Left ventricle myocardium inferior (tissue), 1 donor: ENCODE measurements at regions not wholly inside any gene's neighbourhood (a gene's known extent, or its start where the extent isn't known, plus 50 kb on each side); places are given as distances from the start of the nearest gene placed in this dataset.
"Not testable (repeated sequence)": the region's sequence is repeated elsewhere in the genome, so short reads cannot be mapped to it uniquely, and the experiment has no call there.

ENCODE experiments used
- DNase-seq: peaks from one replicate; pipeline ENCODE4 v3.0.0-alpha.2; 2020
- H3K27ac ChIP-seq: fragments of 200-600 bp; replicated peaks from 2 replicates; pipeline ENCODE4 v1.8.0; 2021
- H3K27me3 ChIP-seq: fragments of 200-600 bp; 2 replicates; pipeline ENCODE4 v1.8.0; 2021; ENCODE audit warnings: low read depth
- H3K36me3 ChIP-seq: fragments of 200-600 bp; 2 replicates; pipeline ENCODE4 v1.8.0; 2021
- H3K4me1 ChIP-seq: fragments of 200-600 bp; 2 replicates; pipeline ENCODE4 v1.8.0; 2021
- H3K4me3 ChIP-seq: fragments of 200-600 bp; 2 replicates; pipeline ENCODE4 v1.8.0; 2021; ENCODE audit warnings: mild to moderate bottlenecking, moderate library complexity
- H3K9me3 ChIP-seq: fragments of 200-600 bp; replicated peaks from 2 replicates; pipeline ENCODE4 v1.8.0; 2021
- CTCF ChIP-seq: fragments of 200-600 bp; IDR thresholded peaks from 2 replicates; pipeline ENCODE4 v1.8.0; 2021; ENCODE audit warnings: antibody characterized with exemption, mild to moderate bottlenecking, borderline replicate concordance
- intact Hi-C: fragments of 100-400 bp; cut with micrococcal nuclease; formaldehyde crosslinking; loops from one replicate; pipeline ENCODE4 v1.11.0; 2022
- donor health status: DM: no; HTN: yes; CAD: no; lungs with severe emphysema.

- H3K27me3 ChIP-seq, intact Hi-C loops, H3K9me3 ChIP-seq: not testable (repeated sequence)
- DNase-seq, result peak; percentile 69
- Histone ChIP-seq H3K36me3 (peaks cover 16% of the 10 kb centered on the region), H3K4me1 (peaks cover 65% of the 10 kb centered on the region), H3K27ac (peak overlapping the region; percentile 93), H3K4me3 (peak overlapping the region; percentile 80)
These were observed 136.0 kb downstream of the FOXD4L6 start for GRCh38 chr9:40992472-40992821.

- Histone ChIP-seq H3K4me3 (peak overlapping the region; percentile 80), H3K4me1 (peaks cover 60% of the 10 kb centered on the region), H3K27ac (peak overlapping the region; percentile 93), H3K36me3 (peaks cover 16% of the 10 kb centered on the region)
- DNase-seq, result peak; percentile 98
- H3K27me3 ChIP-seq, H3K9me3 ChIP-seq, intact Hi-C loops: not testable (repeated sequence)
- TF ChIP-seq CTCF, result peak; percentile 98
These were observed 136.6 kb downstream of the FOXD4L6 start for GRCh38 chr9:40991741-40992471.

- Histone ChIP-seq H3K4me3 (peak overlapping the region; percentile 80), H3K36me3 (peaks cover 16% of the 10 kb centered on the region), H3K27ac (peak overlapping the region; percentile 93), H3K4me1 (peaks cover 53% of the 10 kb centered on the region)
- H3K27me3 ChIP-seq, H3K9me3 ChIP-seq, DNase-seq, intact Hi-C loops: not testable (repeated sequence)
These were observed 137.3 kb downstream of the FOXD4L6 start for GRCh38 chr9:40991100-40991740.

- H3K36me3 ChIP-seq, DNase-seq, H3K27ac ChIP-seq, H3K4me3 ChIP-seq, H3K27me3 ChIP-seq, intact Hi-C loops: not testable (repeated sequence)
- peaks cover 12% of the 10 kb centered on the region for H3K4me1 ChIP-seq
- peaks cover 19% of the 10 kb centered on the region for H3K9me3 ChIP-seq
These were observed 142.1 kb downstream of the FOXD4L6 start for GRCh38 chr9:40986332-40986731.

GRCh38 chr9:40975351-40975750 lies 153.1 kb downstream of the FOXD4L6 start:
- H3K4me3 ChIP-seq, H3K9me3 ChIP-seq, H3K4me1 ChIP-seq, intact Hi-C loops, DNase-seq, H3K27ac ChIP-seq, H3K27me3 ChIP-seq, H3K36me3 ChIP-seq: not testable (repeated sequence)

GRCh38 chr9:40974912-40975311 lies 153.6 kb downstream of the FOXD4L6 start:
- H3K4me3 ChIP-seq, H3K36me3 ChIP-seq, intact Hi-C loops, DNase-seq, H3K27ac ChIP-seq, H3K9me3 ChIP-seq, H3K27me3 ChIP-seq, H3K4me1 ChIP-seq: not testable (repeated sequence)

- intact Hi-C loops, result not testable (repeated sequence)
These were observed 156.7 kb downstream of the FOXD4L6 start for GRCh38 chr9:40971773-40972172.

GRCh38 chr9:40970340-40970739 lies 158.1 kb downstream of the FOXD4L6 start:
- H3K4me1 ChIP-seq, H3K36me3 ChIP-seq, H3K4me3 ChIP-seq, H3K27me3 ChIP-seq, intact Hi-C loops, H3K9me3 ChIP-seq, H3K27ac ChIP-seq, DNase-seq: not testable (repeated sequence)
- peak; percentile 57 for TF ChIP-seq CTCF

More at GRCh38 chr9:40971773-40972172, 156.7 kb downstream of the FOXD4L6 start:
- not testable (repeated sequence) for H3K27ac ChIP-seq, H3K4me3 ChIP-seq, H3K27me3 ChIP-seq, H3K36me3 ChIP-seq, H3K9me3 ChIP-seq, H3K4me1 ChIP-seq, DNase-seq
